Skin of body (tissue), 1 donor: ENCODE measurements at regions not wholly inside any gene's neighbourhood (a gene's known extent, or its start where the extent isn't known, plus 50 kb on each side); places are given as distances from the start of the nearest gene placed in this dataset.

Experiments
- DNase-seq: peaks from one replicate; lab custom pipeline; 2025; lab: John Stamatoyannopoulos, UW

DNA sequence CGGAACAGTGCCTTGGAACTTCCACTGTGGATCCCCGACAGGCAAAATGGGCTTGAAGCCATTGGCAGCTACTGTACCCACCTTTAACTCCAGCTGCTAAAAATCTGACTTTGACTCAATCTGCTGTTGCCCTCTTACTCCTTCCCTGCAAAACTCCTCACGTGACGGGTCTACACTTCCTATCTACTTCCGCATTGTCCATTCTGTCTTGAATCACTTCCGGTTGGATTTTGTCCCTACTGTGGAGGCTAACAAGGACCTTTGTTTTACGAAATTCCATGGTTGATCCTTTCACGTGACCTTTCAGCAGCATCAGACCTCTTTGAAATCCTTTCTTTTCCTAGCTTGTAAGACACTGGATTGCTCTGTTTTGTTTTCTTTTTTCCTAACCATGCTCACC is 268.4 kb downstream of the PRDM2 start:
- DNase-seq, result no peak

DNA sequence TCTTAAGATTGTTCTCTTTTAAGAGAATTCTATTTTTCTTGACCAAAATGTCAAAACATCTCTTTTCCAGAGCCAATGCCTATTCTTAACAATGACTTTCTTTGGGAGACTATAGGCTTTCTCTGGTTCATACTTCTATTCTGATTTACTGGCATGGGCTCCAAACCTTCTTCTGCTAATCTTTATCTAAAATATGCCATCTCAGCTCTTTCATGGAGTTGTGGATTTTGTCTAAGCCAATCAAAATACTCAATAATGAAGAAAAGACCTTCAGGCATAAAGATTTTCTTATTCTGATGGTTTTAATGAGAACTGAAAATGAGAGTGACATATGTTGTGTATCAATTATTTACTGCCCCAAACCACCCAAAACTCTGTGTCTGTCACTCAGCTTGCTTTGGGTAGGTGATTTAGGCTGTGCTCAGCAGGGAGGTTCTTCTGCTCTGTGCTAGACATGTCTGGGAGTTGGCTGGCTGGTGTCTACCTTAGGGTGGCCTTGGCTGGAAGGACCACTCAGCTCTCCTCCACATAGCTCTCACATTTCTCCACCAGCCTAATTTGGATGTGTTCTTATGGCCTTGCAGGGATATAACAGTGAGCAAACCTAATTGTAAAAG is 270.8 kb downstream of the PRDM2 start:
- no peak for DNase-seq

DNA sequence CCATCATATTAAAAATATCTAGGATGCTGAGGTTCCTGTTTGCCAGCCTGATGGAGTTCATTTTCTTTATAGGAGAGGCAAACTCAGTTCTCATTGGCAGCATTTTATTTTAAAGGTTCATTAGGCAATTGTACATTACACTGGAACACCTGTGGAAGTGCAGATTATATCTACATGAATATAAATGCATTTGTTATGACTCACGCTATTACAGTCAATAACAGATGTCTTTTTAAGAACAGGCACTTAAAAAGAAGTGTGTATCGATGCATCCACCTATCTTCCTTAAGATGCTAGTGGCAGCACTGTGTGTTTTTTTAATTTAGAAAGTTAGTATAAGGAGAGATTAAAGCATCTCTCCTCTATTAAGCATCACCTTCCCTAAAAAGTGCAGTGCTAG is 276.5 kb downstream of the PRDM2 start:
- no peak for DNase-seq

DNA sequence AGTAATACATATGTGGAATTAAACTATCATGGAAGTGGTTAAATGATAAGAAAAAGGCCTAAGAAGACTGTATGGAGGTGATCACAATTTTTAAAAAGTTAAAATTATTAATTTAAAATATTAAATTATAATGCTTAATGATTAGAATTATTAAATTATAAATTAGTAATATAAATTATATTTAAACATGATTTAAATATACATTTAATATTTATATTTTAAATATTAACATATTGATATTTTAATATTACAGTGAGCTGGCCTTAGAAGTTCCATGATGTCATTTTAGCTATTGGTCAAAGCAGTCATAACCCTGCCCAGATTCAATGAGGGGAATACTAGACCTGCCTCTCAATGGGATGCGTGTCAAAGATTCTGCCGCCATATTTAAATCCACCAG is 281.2 kb downstream of the PRDM2 start:
- no peak for DNase-seq

DNA sequence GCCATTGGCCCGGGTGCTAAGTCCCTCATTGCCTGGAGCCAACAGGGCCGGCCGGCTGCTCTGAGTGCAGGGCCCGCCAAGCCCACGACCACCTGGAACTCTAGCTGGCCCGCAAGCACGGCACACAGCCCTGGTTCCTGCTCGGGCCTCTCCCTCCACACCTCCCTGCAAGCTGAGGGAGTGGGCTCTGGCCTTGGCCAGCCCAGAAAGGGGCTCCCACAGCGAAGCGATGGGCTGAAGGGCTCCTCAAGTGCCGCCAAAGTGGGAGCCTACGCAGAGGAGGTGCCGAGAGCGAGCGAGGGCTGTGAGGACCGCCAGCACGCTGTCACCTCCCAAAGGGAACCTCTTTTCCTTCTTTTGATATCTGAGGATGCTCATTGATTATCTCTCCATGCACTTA is 283.4 kb downstream of the PRDM2 start:
- no peak for DNase-seq

DNA sequence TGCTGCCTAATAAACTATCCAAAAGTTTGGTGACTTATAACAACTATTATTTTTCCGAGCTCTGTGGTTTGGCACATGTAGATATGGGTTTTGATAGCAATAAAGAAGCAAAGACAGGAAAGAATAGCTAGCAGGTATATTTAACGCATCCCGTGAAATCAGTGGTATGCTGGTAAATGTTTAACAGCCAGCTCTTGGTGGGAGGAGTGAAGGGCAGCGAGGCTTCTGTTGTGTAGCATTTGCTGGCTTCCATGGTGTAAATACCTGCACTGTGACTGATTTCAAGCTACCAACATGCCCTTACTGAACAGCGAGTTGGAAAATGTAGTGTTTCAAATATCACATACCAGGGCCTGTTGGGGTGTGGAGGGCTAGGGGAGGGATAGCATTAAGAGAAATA is 291.0 kb downstream of the PRDM2 start:
- no peak for DNase-seq

DNA sequence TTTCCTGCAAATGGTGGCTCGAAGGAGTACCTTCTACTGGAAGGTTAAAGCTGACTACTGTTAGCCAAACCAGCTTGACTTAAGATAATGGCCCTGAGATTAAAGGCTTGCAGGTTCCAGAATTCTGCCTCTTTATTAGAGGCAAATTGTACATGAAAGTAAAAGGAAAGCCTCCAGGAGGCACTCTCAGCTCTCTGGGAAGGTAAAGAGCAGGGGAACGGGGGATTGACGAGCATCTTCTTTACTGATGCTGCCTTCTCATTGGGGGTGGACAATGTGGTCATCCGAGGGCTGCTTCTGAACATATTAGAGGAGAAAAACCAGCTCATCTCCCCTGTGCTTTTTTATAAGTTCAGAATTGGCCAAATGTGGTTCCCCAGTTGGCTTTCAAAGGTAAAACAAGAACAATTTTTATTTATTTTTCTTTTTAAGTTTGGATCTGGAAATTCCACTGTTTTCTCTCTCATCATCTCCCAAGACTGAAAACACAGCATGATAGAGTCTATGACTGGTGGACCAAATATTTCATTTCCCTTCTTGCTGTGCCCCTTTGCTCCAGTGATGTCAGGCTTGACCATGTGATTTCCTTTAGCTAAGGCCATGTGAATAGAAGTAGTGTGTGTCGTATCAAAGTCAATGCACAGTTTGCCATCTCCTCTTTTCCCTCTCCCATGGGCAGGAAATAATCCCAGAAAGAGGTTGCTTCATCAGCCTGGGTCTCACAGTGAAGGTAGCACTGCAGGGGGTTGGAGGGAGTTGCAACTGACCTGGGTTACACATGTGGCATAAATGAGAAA is 292.7 kb downstream of the PRDM2 start:
- no peak for DNase-seq

DNA sequence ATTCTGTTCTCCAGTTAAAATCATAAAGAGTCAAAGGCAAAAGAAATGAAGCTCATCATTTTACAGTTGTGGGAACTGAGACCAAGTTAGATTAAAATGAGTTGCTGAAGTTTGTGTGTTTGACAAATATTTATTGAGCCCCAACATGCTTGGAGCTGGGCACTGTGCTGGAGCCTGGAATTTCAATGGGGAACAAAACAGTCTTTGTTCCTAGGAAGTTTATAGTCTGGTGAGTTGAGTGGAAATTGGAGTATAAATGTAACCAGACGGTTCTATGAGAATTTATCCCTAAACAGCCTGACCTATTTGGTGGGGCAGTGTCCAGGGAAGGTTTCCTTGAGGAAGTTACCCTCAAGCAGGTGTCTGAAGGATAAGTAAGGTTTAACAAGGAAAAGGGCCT is 294.4 kb downstream of the PRDM2 start:
- no peak for DNase-seq

DNA sequence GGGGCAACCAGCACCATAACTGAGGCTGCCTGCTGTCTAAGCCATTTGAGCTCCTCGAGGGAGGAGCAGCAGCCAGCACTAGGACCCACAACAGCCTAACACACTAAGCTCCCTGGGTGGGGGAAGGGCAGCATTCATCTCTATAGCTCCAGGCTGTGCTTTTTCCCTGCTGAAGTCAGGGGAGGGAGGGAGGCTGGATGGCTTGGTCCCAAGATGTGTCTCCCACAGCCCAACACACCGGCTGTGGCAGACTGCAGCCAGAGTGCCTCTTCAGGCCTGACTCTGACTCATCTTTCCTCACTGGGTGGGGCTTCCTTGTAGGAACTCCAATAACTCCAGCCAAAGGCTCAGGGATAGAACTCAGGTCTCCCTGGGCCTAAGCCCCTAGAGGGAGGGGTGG is 296.3 kb downstream of the PRDM2 start:
- DNase-seq, result no peak

DNA sequence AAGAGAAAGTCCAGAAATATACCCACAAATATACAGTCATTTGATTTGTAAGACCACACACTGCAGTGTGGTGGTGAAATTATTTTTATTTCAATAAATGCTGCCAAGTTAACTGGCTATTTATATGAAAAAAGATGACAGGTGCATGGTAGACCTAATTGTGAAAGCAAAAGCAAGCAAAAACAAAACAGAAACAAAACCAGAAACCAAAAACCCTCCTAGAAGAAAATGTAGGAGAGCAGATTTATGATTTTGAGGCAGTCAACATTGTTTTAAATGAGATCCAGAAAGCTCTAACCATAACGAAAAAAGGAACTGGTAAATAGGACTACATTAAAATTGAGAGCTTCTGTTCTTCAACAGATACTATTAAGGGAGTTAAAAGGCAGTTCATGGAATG is 303.6 kb downstream of the PRDM2 start:
- no peak for DNase-seq

DNA sequence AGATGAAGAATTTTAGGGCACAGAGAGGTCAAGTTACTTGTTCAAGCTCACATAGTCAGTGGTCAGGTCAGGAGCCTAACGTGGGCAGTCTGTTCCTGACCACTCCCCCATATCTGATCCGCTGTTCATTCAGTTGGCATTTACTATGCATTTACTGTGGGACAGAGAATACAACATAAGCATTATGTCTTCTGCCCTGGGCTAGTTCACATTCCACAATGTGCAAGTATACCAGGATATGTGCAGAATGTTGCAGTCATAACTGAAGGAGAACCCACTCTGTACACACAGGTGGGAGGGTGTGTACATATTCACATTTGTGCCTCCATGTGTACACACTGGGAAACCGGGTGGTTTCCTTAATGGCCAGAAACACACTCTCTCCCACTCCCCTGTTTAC is 309.6 kb downstream of the PRDM2 start:
- no peak for DNase-seq

DNA sequence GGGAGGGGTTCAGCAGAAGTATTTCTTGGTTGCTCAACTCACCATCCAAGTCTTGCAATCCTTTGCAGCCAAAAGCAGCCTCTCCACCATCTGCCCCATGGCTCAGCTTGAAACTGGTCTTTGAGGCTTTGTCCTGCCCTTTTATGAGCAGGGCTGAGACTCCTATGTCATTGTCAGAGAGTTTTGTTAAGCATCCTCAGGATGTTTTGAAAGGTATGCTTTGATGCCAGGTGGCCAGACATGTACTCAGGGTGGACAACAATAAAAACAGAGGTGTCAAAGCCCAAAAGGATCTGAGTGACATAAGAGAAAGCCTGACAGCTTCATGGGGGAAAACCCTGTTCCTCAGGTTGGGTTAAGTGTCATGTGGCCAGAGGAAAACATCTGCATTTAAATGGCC is 310.5 kb downstream of the PRDM2 start:
- no peak for DNase-seq

DNA sequence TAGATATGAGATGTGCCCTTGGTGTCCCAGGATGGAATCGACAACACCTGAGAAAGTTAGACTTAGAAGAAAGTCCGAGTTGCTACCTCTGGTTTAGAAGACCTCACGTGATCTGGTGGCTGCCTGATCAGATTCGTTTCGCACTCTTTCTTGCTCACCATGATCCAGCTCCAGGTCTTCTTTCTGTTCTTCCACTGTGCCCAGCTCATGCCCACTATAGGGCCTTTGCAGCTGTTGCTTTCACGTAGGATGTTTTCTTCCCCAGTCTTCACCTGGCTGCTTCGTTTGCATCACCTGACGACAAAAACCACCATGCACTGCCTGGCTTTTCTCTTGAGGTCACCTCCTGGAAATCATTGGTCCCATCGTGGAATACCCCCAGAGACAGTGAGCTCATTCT is 311.1 kb downstream of the PRDM2 start:
- no peak for DNase-seq

DNA sequence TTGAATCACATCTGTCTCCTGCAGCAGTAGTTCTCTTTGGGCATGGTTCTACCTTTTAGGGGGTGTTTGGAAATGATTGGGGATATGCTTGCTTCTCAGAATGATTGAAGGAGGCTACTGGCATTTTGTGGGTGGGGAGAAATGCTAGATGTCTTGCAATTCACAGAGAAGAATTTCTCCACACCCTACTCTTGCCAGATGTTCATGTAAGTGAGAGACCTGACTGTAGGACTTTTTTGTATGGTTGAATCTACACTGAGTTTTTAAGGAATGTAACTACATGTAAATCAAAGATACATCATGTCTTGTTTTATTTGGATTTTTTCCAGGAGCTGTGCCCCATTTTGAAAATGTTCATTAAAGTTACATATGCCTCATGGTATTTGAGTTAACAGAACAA is 311.9 kb downstream of the PRDM2 start:
- DNase-seq, result no peak

DNA sequence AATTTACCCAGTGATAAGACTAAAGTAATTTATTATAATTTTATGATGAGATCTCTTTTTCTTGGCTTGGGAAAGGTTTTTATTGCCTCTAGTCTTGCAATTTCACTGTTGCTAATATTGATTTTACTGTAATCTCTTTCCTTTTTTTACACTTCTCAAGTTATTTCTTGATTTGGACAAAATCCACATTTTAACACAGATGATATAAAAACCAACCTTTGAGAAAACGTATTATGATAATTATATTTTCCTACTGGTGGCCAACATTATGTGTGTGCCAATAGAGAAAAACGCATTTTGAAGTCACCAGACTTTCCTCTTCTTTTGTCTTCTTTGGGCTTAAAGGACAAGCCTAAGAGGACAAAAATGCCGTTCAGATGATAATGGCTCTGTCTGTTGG is 314.9 kb downstream of the PRDM2 start:
- DNase-seq, result no peak

DNA sequence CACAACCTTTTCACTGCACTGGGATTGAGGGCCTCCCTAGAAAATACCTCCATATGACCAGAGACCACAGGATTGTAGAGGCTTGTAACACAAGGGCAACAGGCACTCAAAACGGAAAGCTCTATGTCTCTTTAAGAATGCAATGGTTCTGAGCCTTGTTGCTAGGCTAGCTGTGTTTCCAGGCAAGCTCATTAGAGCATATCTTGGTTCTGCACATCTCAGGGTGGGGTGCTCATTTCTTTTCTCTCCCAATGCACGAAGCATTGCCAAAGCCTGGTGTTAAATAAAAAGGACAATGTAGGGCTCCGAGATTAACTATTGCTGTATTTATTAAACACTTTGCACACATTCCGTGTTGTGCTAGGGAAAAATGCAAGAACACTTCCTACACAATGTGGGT is 315.9 kb downstream of the PRDM2 start:
- no peak for DNase-seq

DNA sequence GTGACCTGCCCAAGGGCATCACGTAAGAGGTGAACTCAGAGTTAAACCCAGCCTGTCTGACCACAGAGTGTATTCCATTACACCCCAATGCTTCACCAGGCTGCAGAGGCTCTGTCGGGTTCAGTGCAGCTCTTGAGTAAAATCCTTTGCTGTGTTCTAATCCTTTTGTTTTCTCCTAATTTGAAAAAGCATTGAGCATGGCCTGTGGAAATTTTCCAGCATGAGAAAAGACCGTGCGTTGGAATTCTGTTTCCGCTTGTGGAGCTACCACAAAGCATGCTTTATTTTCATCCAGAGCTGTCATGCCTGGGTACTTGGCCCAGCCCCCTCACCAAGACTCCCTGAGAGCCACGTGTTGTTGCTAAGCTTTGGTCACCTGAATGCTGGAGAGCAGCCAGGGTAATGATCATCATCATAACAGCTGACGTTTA is 317.6 kb downstream of the PRDM2 start:
- DNase-seq, result no peak

DNA sequence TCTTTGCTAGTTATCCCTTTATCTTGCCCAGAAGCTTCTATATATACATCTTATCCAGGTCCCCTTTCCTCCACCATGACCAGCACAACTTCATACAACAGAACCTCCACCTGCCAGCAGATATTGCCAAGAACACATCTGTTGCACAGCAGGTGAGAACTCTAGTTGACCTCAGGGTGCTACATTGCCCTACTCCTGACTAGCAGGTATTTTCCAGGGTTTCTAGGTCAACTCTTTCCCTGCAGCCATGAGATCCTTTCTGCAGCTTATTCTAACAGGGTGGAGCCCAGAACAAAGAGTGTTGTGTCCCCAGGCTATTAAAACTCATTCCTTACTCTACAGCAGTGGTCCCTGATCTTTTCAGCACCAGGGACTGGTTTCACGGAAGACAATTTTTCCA is 319.5 kb downstream of the PRDM2 start:
- no peak for DNase-seq

DNA sequence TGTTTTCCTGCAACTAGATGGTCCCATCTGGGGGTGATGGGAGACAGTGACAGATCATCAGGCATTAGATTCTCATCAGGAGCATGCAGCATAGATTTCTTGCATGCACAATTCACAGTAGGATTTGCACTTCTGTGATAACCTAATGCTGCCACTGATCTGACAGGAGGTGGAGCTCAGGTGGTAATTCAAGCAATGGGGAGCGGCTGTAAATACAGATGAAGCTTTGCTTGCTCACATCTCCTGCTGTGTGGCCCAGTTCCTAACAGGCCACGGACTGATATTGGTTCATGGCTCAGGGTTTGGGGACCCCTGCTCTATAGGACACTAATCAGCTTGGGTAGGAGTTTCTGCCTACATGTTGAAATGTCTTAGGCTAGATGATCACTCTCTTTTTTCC is 320.0 kb downstream of the PRDM2 start:
- DNase-seq, result no peak

DNA sequence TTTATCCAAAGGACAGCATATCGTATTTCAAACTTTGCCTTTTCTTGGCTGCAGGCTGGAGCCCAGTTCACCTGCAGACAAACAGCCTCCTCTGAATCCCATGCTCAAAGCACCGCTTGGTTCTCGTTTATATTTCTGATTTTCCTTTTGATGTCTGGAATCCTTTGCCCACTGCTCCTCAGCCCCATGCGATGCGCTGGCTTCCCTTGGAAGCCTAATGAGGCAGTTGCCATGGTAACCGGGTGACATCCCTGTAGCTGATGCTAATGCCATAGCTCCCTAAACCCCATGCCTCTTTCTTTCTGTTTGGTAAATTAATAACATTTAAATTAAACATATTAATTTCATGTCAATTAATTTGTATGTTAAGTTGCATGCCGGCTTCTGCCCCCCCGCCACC is 327.1 kb downstream of the PRDM2 start:
- DNase-seq, result no peak

DNA sequence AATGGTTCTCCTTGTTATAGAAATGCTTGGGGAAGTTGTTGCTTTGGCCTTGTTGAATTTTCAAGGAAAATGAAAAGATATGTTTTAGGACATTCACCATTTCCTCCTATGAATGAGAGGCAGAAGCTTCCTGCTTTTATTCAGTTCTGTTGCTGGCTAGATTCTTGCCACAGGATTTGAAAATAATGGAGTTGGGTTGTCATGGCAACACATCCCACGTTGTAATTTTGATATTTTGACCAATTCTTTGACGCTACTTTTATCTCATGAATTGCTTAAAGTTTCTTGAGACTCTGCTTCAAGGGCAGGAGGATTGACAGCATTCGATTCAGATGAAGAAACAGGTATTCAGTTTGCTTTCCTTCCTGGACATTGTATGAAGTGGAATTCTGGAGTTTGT is 331.5 kb downstream of the PRDM2 start:
- DNase-seq, result no peak

DNA sequence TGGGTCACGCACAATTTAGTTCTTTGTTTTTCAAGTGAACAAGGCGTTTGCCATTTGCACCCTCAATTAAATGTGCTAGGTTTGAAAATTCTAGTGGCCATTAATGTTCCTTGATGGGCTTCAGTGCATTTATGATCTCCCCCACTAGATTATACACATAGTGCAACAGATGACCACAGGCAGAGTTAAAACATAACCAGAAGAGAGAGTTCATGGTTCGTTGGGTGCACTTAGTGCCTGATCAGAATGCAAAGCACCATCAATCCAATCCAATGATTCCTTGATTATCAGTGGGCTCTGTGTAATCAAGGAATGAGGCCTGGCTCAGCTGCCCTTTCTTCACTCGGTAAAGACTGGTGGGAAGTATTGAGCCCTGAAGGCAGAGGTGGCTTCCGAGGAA is 334.5 kb downstream of the PRDM2 start:
- DNase-seq, result no peak

DNA sequence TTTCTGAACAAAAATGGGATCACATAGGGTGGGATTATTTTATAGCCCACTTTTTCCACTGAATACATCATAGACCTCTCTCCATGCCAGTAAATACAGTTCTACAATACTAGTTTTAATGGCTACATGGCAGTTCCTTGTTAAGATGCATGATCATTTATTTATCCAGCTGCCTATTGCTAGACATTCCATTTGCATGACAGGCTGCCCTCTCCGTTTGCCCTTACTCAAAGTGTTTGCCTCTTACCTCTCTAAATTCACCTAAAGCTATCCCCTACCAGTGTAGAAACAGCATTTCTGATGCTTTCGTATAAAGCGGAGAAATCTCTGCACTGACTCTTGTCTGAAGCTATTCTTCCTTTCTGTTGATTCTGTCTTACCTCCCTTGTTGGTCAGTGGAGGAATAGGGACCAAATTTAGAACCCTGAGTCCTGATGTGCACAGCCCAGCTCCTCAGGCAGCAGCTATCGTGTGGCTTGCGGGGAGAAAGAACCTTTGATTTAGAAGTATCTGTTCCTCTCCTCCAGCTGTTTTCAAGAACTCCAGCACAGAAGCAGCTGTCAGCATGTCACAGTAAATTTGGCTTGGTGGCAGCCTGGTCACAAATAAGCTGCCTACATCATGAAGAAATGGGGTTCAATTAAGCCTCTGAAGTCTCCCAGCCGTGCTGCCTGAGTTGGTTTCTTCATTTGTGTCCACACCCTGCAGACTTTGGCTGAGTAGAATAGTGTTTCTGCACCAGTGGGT is 337.3 kb downstream of the PRDM2 start:
- no peak for DNase-seq
